NT2/D1 (cell line): ENCODE measurements at regions not wholly inside any gene's neighbourhood (a gene's known extent, or its start where the extent isn't known, plus 50 kb on each side); places are given as distances from the start of the nearest gene placed in this dataset.
"Not testable (repeated sequence)": the region's sequence is repeated elsewhere in the genome, so short reads cannot be mapped to it uniquely, and the experiment has no call there.

Experiments used
- DNase-seq: peaks from one replicate; pipeline ENCODE4 v3.0.0-alpha.2; 2011; ENCODE audit warnings: low read depth, low spot score
- H3K27me3 ChIP-seq: 2 replicates; pipeline ENCODE4 v1.6.0; 2011; ENCODE audit warnings: mild to moderate bottlenecking; ENCODE audit not compliant: insufficient read length, insufficient read depth
- H3K36me3 ChIP-seq: 2 replicates; pipeline ENCODE4 v1.6.1; 2011; ENCODE audit warnings: mild to moderate bottlenecking, low read length, mixed read lengths; ENCODE audit not compliant: insufficient read depth, insufficient read length
- H3K4me1 ChIP-seq: 2 replicates; pipeline ENCODE4 v1.5.1; 2011; ENCODE audit not compliant: insufficient read depth, insufficient read length
- H3K4me3 ChIP-seq: 2 replicates; pipeline ENCODE4 v1.5.1; 2011; ENCODE audit warnings: low read depth; ENCODE audit not compliant: insufficient read length
- H3K9ac ChIP-seq: 2 replicates; pipeline ENCODE4 v1.6.0; 2011; ENCODE audit warnings: low read depth; ENCODE audit not compliant: insufficient read length
- H3K9me3 ChIP-seq: 2 replicates; pipeline ENCODE4 v1.5.1; 2011; ENCODE audit warnings: mild to moderate bottlenecking, low read length; ENCODE audit not compliant: insufficient read depth
- SUZ12 ChIP-seq: IDR thresholded peaks from 2 replicates; pipeline ENCODE4 v1.6.1; 2011; ENCODE audit not compliant: insufficient read length, insufficient read depth; ENCODE audit errors: extremely low read depth
- YY1 ChIP-seq: IDR thresholded peaks from 2 replicates; pipeline ENCODE4 v1.6.1; 2011; ENCODE audit not compliant: insufficient read length, insufficient read depth
- ZNF274 ChIP-seq: IDR thresholded peaks from 2 replicates; pipeline ENCODE4 v1.6.1; 2011; ENCODE audit warnings: mild to moderate bottlenecking, low read depth, low read length

DNA sequence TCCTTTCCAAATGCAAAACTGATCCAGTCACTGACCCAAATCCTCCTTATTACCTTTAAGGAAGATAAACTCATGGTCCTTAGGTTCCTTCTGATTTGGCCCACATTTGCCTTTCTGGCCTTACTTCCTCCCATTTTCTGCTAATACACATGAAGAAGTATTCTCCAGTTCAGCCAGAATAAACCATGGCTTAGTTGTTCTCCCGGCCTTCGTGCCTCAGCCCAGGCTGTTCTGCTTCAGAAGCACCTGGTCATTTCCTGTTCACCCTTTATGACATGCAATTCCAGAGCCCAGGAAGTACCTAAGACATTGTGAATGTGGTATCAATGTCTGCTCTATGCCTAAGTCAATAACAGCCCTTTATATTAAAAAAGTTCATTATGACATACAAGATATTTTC lies 4790.1 kb upstream of the OR11H1 start:
- DNase-seq, H3K4me1 ChIP-seq, H3K9ac ChIP-seq, H3K4me3 ChIP-seq, H3K36me3 ChIP-seq, H3K9me3 ChIP-seq, H3K27me3 ChIP-seq: not testable (repeated sequence)

GRCh38 chr22:10741210-10741609 lies 4786.8 kb upstream of the OR11H1 start:
- Histone ChIP-seq H3K9me3 (no peaks in the 10 kb centered on the region), H3K4me1 (no peaks in the 10 kb centered on the region), H3K36me3 (no peaks in the 10 kb centered on the region), H3K4me3 (no peak overlapping the region), H3K27me3 (no peaks in the 10 kb centered on the region), H3K9ac (no peak overlapping the region)
- TF ChIP-seq YY1 (no peak), ZNF274 (no peak), SUZ12 (no peak)
- no peak for DNase-seq

- not testable (repeated sequence) for H3K4me1 ChIP-seq, H3K27me3 ChIP-seq, H3K9ac ChIP-seq, H3K4me3 ChIP-seq, H3K36me3 ChIP-seq, DNase-seq, H3K9me3 ChIP-seq
Measured at GRCh38 chr22:10741776-10742630, 4786.0 kb upstream of the OR11H1 start.

- not testable (repeated sequence) for H3K36me3 ChIP-seq, H3K9ac ChIP-seq, DNase-seq, H3K27me3 ChIP-seq, H3K4me1 ChIP-seq, H3K9me3 ChIP-seq, H3K4me3 ChIP-seq
Measured at GRCh38 chr22:10746382-10746781, 4781.6 kb upstream of the OR11H1 start.

DNA sequence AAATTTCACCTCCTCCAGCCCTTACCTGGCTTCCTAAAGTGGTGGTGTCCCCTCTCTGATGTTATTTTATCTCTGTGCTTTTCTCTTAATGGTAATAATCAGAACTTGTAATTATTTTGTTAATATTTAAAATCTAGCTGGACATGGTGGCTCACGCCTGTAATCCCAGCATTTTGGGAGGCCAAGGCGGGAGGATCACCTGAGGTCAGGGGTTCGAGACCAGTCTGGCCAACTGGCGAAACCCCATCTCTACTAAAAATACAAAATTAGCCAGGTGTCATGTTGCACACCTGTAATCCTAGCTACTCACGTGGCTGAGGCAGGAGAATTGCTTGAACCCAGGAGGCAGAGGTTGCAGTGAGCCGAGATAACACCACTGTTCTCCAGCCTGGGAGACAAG lies 4780.8 kb upstream of the OR11H1 start:
- not testable (repeated sequence) for H3K4me1 ChIP-seq, DNase-seq, H3K4me3 ChIP-seq, H3K27me3 ChIP-seq, H3K36me3 ChIP-seq, H3K9me3 ChIP-seq, H3K9ac ChIP-seq

DNA sequence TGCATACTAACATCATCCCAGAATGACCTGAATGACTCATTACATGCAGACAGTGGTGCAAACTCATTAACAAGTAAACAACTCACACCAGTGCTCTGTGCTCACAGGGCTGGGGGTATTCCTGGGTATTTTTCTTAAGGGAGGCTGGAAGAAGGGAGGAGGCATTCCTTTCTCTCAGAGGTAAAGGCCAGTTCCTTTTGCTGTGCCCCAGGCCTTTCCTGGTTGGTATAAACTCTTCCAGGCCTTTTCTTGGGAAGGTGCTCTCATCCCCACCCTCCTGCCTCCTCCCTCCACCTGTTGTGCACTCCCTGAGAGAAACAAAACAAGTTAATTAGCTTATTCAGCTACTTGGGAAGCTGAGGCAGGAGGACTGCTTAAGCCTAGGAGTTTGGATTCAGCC lies 4779.2 kb upstream of the OR11H1 start:
- H3K9me3 ChIP-seq, H3K27me3 ChIP-seq, H3K4me3 ChIP-seq, DNase-seq, H3K36me3 ChIP-seq, H3K9ac ChIP-seq, H3K4me1 ChIP-seq: not testable (repeated sequence)

- not testable (repeated sequence) for DNase-seq, H3K4me1 ChIP-seq, H3K27me3 ChIP-seq, H3K9ac ChIP-seq, H3K36me3 ChIP-seq, H3K4me3 ChIP-seq, H3K9me3 ChIP-seq
Measured at GRCh38 chr22:10749423-10749822, 4778.6 kb upstream of the OR11H1 start.

DNA sequence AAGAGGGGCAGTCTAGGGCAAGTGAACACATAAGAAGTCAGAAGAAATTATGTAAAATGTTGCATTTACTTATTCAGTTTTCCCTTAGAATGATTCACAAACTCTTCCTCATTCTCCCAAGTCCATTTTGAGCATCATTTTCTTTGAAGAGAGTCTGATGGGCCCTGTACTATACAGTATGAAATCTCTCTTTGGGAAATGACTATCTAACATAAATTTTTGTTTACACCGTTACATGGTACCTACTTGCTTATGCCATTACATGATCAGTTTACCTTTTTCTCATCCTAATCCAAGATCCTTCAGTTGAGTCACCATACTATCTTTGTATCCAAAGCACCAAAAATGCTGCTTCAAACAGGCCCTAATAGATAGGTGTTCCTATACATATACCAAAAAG lies 4774.4 kb upstream of the OR11H1 start:
- not testable (repeated sequence) for H3K27me3 ChIP-seq, H3K36me3 ChIP-seq, H3K9me3 ChIP-seq, DNase-seq, H3K4me3 ChIP-seq, H3K9ac ChIP-seq, H3K4me1 ChIP-seq

GRCh38 chr22:10755350-10755749 lies 4772.6 kb upstream of the OR11H1 start:
- not testable (repeated sequence) for H3K36me3 ChIP-seq, H3K4me1 ChIP-seq, H3K9ac ChIP-seq, DNase-seq, H3K4me3 ChIP-seq, H3K9me3 ChIP-seq, H3K27me3 ChIP-seq

DNA sequence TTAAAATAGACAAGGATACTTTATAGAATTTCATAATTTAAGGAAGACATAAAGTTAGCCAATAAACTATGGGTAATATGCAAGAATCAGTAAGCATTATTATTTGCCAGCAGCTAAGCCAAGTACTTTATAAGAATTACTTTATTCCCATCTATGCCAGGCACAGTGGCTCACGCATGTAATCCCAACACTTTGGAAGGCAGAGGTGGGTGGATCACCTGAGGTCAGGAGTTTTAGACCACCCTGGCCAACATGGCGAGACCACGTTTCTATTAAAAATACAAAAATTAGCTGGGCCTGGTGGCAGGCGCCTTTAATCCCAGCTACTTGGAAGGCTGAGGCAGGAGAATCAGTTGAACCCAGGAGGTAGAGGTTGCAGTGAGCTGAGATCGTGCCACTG lies 4767.6 kb upstream of the OR11H1 start:
- H3K4me1 ChIP-seq, H3K4me3 ChIP-seq, H3K9ac ChIP-seq, DNase-seq, H3K9me3 ChIP-seq, H3K27me3 ChIP-seq, H3K36me3 ChIP-seq: not testable (repeated sequence)

DNA sequence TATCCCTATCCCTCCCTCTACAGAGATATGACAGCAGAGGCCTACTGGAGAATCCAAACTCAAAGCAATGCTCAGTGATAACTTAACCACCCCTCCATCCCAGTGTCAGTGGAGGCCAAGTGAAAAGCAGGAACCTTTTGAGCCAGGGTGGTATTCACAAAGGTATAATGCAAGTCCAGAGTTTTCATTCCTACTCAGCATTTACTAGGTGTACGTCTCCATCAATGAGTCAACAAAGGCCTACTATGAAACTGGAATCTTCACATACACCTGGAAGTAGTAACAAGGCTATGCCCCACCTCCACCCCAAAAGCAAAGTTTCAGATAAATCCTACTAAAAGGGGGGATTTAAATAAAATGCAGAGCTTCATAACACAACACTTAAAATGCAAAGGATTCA lies 4761.7 kb upstream of the OR11H1 start:
- not testable (repeated sequence) for H3K9me3 ChIP-seq, H3K9ac ChIP-seq, H3K27me3 ChIP-seq, H3K36me3 ChIP-seq, H3K4me3 ChIP-seq, DNase-seq, H3K4me1 ChIP-seq

DNA sequence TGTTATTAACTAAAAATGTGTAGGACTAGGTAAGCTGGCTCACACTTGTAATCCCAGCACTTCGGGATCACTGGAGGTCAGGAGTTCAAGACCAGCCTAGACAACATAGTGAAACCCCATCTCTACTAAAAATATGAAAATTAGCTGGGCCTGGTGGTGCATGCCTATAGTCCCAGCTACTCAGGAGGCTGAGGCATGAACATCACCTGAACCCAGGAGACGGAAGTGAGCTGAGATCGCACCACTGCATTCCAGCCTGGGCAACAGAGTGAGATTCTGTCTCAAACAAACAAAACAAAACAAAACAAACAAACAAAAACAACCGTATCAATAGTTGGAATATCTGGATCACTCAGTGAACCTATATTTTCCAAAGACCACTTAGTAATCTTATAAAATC lies 4759.1 kb upstream of the OR11H1 start:
- not testable (repeated sequence) for DNase-seq

More for the DNA sequence above, 4759.1 kb upstream of the OR11H1 start:
- not testable (repeated sequence) for H3K27me3 ChIP-seq, H3K36me3 ChIP-seq, H3K9me3 ChIP-seq, H3K4me1 ChIP-seq, H3K4me3 ChIP-seq, H3K9ac ChIP-seq
